ENCODE measurements at regions not wholly inside any gene's neighbourhood (a gene's known extent, or its start where the extent isn't known, plus 50 kb on each side); places are given as distances from the start of the nearest gene placed in this dataset.

DNA sequence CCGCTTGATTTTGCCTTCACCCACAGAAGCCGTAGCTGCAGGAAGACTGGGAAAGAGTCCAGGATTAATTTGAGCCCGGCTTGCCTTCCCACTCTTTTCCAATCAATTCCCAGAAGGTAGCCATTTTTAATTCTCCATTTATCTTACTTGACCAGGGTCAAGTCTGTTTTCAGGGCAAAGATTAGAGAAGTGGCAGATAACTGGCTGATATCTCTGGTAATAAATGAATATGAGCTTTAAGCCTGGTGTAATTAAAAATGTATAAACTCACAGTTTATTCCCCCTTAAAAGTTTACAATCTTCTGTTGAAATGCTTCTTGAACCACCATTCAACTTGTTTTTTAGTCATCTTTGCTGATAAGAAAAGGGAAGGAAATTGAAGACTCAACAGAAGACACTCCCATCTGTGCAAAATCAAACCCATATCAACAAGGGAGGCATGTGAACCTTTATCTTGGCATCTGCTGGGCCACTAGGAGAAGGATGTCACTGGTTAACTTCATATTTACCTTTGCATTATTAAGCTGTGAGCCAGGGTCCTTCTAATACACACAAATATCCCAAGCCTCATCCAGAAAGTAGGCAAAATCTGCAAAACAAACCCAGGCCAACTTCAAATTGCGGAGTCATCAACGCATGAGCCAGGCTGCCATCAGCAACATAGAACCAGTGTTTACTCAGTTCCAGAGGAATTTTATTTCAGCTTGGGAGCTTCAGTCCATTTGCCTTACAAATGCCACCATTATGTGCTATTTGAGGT, 314.6 kb upstream of the MAF start:
- TF ChIP-seq, protein P1, sequence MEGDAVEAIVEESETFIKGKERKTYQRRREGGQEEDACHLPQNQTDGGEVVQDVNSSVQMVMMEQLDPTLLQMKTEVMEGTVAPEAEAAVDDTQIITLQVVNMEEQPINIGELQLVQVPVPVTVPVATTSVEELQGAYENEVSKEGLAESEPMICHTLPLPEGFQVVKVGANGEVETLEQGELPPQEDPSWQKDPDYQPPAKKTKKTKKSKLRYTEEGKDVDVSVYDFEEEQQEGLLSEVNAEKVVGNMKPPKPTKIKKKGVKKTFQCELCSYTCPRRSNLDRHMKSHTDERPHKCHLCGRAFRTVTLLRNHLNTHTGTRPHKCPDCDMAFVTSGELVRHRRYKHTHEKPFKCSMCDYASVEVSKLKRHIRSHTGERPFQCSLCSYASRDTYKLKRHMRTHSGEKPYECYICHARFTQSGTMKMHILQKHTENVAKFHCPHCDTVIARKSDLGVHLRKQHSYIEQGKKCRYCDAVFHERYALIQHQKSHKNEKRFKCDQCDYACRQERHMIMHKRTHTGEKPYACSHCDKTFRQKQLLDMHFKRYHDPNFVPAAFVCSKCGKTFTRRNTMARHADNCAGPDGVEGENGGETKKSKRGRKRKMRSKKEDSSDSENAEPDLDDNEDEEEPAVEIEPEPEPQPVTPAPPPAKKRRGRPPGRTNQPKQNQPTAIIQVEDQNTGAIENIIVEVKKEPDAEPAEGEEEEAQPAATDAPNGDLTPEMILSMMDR (IDR thresholded peaks at IDR 0.05): no peak
- TF ChIP-seq EZH2 (IDR thresholded peaks at IDR 0.05; ENCODE audit: borderline replicate concordance, insufficient read depth, low read depth, low read length, poor library complexity, severe bottlenecking): no peak
